ENCODE measurements at regions not wholly inside any gene's neighbourhood (a gene's known extent, or its start where the extent isn't known, plus 50 kb on each side); places are given as distances from the start of the nearest gene placed in this dataset.

GRCh38 chr2:144332356-144333142, 187.4 kb downstream of the ZEB2 start (continued):
- TF ChIP-seq ARID3B (CRISPR knock-in tag; IDR thresholded peaks at IDR 0.05; ENCODE audit: borderline replicate concordance) (no peak), ZMIZ1 (IDR thresholded peaks at IDR 0.05; ENCODE audit: low read depth in 2 of 2, low read length in 2 of 2) (no peak), ZFPM2 (CRISPR knock-in tag; IDR thresholded peaks at IDR 0.05) (no peak), RAD21 (CRISPR knock-in tag; conservative IDR thresholded peaks at IDR 0.05 in 1 of 2, IDR thresholded peaks at IDR 0.05 in 1 of 2) (no peak), ILK (tag; IDR thresholded peaks at IDR 0.05; ENCODE audit: borderline replicate concordance, low read depth) (no peak), ZNF324 (CRISPR knock-in tag; IDR thresholded peaks at IDR 0.05) (no peak), E2F5 (CRISPR knock-in tag; IDR thresholded peaks at IDR 0.05) (no peak), COPS2 (conservative IDR thresholded peaks at IDR 0.05) (no peak), SREBF2 (CRISPR knock-in tag; IDR thresholded peaks at IDR 0.05) (no peak), POLR2H (tag; IDR thresholded peaks at IDR 0.05; ENCODE audit: low read depth) (no peak), E4F1 (CRISPR knock-in tag; IDR thresholded peaks at IDR 0.05; ENCODE audit: borderline replicate concordance) (no peak), ZNF12 (CRISPR knock-in tag; IDR thresholded peaks at IDR 0.05) (0 out of 2 replicates have a peak, but pooled peaks have one; percentile 28), SAP30 (IDR thresholded peaks at IDR 0.05; ENCODE audit: borderline replicate concordance, insufficient read depth, low read depth, low read length, poor library complexity, severe bottlenecking) (no peak), ZNF174 (CRISPR knock-in tag; IDR thresholded peaks at IDR 0.05) (no peak), SRSF1 (IDR thresholded peaks at IDR 0.05; ENCODE audit: low read depth, low read length) (no peak), KLF10 (CRISPR knock-in tag; IDR thresholded peaks at IDR 0.05) (no peak), XRCC4 (IDR thresholded peaks at IDR 0.05; ENCODE audit: extremely low read depth, insufficient read depth, insufficient read length) (no peak), ZNF143 (CRISPR knock-in tag; IDR thresholded peaks at IDR 0.05) (no peak), ZZZ3 (IDR thresholded peaks at IDR 0.05) (no peak)
